ENCODE measurements at regions not wholly inside any gene's neighbourhood (a gene's known extent, or its start where the extent isn't known, plus 50 kb on each side); places are given as distances from the start of the nearest gene placed in this dataset.
"Not testable (repeated sequence)": the region's sequence is repeated elsewhere in the genome, so short reads cannot be mapped to it uniquely, and the experiment has no call there.

- intact Hi-C loops (cut with DNase I), result no loop called here
- DNase-seq, result no peak
- ATAC-seq (ENCODE audit: poor library complexity), result no peak
Measured at GRCh38 chr2:58634653-58635370, 393.7 kb upstream of the FANCL start.

- DNase-seq (no peak), ATAC-seq (ENCODE audit: poor library complexity) (no peak)
- intact Hi-C loops (cut with DNase I), result no loop called here
Measured at GRCh38 chr2:58633613-58634365, 392.7 kb upstream of the FANCL start.

GRCh38 chr2:58631986-58632385 is 390.9 kb upstream of the FANCL start:
- intact Hi-C loops (cut with DNase I), result no loop called here
- no peak for ATAC-seq (ENCODE audit: poor library complexity)
- DNase-seq, result no peak

DNA sequence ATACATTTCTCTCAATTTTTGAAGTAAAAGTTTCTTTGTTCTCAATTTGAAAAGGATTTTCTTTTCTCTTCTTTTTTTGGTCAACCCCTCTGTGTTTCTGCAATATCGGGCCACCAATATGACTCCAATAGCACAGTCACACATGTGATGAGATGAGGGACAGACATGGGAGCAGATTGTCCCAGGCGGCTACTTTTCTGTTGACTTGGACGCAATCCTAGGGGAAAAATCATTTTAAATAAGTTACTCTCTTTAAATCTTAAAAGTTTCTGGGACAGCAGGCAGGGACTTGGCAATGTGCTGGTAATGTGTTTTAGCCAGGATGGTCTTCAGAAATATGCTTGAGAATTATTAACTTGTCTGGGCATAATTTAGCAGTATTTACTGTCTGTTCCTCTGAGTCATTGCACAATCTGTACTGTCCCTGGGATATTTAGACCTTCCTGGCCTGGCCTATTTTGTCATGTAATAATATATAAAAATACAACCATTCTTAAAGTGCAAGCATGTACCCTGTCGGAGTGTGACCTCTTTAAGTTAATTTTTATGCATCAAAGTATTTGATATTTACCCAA is 388.5 kb upstream of the FANCL start:
- no peak for DNase-seq
- intact Hi-C loops (cut with DNase I), result no loop called here
- no peak for ATAC-seq (ENCODE audit: poor library complexity)

- ATAC-seq (ENCODE audit: poor library complexity), result no peak
- intact Hi-C loops (cut with DNase I), result no loop called here
Measured at GRCh38 chr2:58620896-58621295, 379.8 kb upstream of the FANCL start.

DNA sequence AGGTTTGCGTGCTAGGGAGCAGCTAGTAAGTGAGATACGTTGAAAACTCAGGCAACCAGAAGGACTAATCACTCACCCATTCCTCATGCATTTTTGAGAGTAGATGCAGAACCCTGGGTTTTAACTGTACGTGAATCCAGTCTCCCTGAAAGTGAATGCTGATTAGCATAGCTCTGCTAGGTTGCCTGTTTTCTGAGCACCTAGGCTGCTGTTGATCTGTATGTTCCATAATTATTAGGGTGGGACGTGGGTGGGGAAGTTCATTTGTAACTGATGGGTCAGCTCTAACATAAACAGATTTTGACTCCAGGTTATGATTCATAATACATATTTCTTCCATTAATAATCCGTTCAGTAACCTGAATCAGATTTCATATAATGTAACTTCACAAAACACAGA is 379.0 kb upstream of the FANCL start:
- DNase-seq (no peak), ATAC-seq (ENCODE audit: poor library complexity) (no peak)
- intact Hi-C loops (cut with DNase I), result no loop called here

More at GRCh38 chr2:58620896-58621295, 379.8 kb upstream of the FANCL start:
- no peak for DNase-seq

- intact Hi-C loops (cut with DNase I), result no loop called here
- ATAC-seq (ENCODE audit: poor library complexity) (no peak), DNase-seq (no peak)
Measured at GRCh38 chr2:58616961-58617360, 375.8 kb upstream of the FANCL start.

DNA sequence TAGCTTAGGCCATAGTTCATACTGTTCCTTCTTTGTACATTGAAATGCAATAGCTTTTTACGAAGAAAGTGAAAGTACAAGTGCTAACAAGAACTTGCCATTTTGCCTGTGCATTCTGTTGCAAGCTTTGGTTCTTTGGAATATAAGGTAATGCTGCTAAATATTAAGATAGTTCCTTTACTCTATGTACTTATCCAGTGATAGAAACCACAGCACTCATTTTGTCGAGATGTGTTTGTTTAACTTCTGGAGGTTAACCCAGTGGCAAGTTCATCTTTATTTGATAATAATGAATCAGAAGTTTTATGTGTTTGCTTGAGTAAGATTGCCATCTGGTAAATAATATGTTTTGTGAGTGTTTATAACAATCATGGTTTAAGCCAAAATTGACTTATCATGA is 373.1 kb upstream of the FANCL start:
- no peak for ATAC-seq (ENCODE audit: poor library complexity)
- intact Hi-C loops (cut with DNase I), result no loop called here
- no peak for DNase-seq

DNA sequence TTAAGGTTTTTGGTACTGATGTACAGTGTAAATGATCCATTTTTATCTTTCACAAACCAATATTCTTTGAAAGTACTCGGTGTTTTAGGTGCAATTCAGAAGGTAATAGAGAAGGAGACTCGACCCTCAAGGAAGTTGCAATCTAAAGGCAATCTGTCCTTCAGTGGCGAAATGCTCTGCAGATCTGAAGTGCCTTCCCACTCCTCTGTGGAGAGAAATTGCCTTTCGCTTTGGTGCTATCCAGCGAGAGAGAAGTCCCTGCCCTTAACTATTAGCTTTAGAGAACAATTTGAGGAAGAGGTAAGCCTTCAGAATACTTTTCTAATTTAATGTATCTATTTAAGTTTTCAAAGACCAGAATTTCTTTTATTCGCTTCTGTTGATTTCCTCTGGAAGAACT is 371.8 kb upstream of the FANCL start:
- DNase-seq, result no peak
- intact Hi-C loops (cut with DNase I), result no loop called here

DNA sequence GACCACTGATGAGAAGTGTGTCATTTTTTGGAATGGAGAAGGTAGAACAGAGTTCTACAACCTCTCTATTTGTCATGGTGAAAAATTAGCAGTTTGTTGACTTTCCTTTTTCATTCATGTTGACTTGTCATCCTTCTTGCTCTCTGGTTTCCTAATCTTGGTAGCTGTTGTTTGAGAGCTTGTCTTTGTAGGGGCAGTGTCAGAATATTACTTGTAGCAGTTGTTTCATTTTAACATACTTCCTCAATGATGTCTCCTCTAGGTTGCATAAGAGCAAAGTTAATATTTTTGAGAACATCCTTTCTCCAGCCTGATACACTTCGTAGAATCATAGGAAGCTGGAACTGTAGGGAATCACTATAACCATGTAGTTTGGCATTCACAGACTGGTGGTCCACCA is 368.2 kb upstream of the FANCL start:
- ATAC-seq (ENCODE audit: poor library complexity) (no peak), DNase-seq (no peak)
- intact Hi-C loops (cut with DNase I), result no loop called here

More for the DNA sequence above, 371.8 kb upstream of the FANCL start:
- no peak for ATAC-seq (ENCODE audit: poor library complexity)

DNA sequence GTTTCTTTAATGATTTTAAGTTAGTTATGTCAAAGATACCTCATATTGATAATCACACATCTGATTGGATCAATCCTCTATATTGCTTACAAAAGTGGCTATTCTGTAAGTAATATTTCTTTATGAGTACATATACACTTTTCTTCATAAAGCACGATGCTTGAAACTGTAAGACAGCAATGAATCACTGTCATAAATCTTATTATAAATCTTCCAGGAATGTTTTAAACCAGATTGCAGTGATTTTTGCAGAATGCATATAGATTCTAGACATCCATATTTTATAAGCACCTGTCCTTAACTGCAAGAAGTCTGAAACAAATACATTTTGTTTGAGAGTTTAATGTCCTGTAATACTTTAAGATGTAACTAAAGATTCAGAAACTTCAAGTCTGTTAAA is 367.0 kb upstream of the FANCL start:
- ATAC-seq (ENCODE audit: poor library complexity) (no peak), DNase-seq (no peak)
- intact Hi-C loops (cut with DNase I), result no loop called here

DNA sequence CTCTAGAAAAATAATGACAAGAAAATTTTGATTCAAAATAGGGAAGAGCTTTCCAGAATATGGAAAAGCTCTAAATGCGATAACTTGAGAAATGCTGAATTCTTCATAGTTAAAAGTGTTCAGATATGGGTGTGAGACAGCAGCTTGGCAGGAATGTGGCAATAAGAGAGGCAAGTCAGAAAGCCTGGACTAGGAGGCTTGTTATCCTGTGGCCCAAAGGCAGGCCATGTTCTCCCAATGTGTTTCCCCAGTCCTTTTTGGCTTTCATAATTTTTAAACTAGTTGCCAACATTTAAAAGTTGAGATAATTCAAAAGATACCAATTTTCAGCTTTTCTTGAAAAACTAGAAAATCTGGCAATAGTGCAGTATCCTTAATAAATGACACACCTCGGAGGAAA is 366.3 kb upstream of the FANCL start:
- intact Hi-C loops (cut with DNase I), result no loop called here
- DNase-seq (no peak), ATAC-seq (ENCODE audit: poor library complexity) (no peak)

DNA sequence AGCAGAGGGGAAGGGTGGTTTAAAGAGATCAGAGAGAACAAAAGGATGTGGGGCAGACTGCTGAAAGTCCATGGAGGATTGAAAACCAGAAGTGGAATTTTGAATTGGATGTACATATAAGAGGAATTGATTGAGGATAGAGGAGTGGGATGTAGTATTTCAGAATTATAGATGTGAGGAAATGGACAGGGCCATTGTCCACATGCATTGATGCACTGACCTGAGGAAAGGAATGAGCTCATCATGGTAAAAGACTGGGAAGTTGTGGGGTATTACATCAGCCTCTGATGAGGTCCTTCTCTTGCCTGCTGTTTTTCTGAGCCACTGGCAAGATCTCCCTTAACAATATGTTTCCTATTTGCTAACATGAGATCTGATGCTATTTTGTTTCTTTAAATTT is 365.7 kb upstream of the FANCL start:
- intact Hi-C loops (cut with DNase I), result no loop called here
- DNase-seq (no peak), ATAC-seq (ENCODE audit: poor library complexity) (no peak)

- intact Hi-C loops (cut with DNase I), result no loop called here
- ATAC-seq (ENCODE audit: poor library complexity), result no peak
Measured at GRCh38 chr2:58604096-58604495, 363.0 kb upstream of the FANCL start.

GRCh38 chr2:58601017-58601416 is 359.9 kb upstream of the FANCL start:
- DNase-seq (no peak), ATAC-seq (ENCODE audit: poor library complexity) (no peak)
- intact Hi-C loops (cut with DNase I), result no loop called here

More at GRCh38 chr2:58604096-58604495, 363.0 kb upstream of the FANCL start:
- no peak for DNase-seq

DNA sequence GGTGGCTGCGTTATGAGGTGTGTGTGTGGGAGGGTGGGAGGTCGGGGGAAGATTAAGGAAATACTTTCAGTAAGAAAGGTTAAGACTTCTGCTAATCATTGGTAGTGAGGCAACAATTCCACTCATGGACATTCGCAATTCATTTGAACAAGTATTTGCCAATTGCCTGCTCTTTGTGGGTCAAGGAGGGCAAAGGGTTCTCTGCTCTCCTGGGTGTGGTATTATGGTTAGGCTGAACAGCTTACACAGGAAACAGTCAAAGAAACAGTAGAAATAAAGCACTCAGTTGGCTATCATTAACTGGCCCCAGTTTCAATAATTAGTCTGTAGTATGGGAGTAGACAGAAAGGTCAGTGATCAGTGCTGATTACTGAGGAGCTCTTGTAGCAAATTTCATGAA is 357.0 kb upstream of the FANCL start:
- no peak for DNase-seq
- intact Hi-C loops (cut with DNase I), result no loop called here
- no peak for ATAC-seq (ENCODE audit: poor library complexity)

DNA sequence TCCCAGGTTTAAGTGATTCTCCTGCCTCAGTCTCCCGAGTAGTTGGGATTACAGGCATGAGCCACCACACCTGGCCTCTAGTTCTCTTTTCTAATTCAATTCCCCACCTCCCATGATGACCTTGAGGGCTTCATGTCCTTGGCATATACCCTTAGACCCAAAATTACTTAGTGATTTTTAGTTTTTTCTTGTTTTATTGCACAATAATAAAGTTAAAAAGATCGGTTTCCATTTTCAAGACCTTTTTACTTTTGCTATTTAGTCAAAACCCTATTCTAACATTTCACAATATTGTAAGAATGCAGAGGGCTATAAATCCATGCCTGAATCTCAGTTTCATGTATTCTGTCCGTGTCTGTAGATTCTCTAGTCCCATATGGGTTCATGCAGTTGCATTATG is 354.6 kb upstream of the FANCL start:
- ATAC-seq (ENCODE audit: poor library complexity) (no peak), DNase-seq (no peak)
- intact Hi-C loops (cut with DNase I), result no loop called here

GRCh38 chr2:58594762-58595161 is 353.6 kb upstream of the FANCL start:
- intact Hi-C loops (cut with DNase I), result no loop called here
- ATAC-seq (ENCODE audit: poor library complexity) (no peak), DNase-seq (no peak)

GRCh38 chr2:58594175-58594574 is 353.1 kb upstream of the FANCL start:
- ATAC-seq (ENCODE audit: poor library complexity), result no peak
- intact Hi-C loops (cut with DNase I), result no loop called here
- no peak for DNase-seq

DNA sequence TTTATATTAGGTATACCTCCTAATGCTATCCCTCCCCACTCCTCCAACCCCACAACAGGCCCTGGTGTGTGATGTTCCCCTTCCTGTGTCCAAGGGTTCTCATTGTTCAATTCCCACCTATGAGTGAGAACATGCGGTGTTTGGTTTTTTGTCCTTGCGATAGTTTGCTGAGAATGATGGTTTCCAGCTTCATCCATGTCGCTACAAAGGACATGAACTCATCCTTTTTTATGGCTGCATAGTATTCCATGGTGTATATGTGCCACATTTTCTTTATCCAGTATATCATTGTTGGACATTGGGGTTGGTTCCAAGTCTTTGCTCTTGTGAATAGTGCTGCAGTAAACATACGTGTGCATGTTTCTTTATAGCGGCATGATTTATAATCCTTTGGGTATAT is 345.1 kb upstream of the FANCL start:
- intact Hi-C loops (cut with DNase I), result not testable (repeated sequence)

More for the DNA sequence above, 345.1 kb upstream of the FANCL start:
- not testable (repeated sequence) for ATAC-seq (ENCODE audit: poor library complexity); DNase-seq

Measured in Right ventricle myocardium superior (tissue), 1 donor.